ENCODE measurements at regions not wholly inside any gene's neighbourhood (a gene's known extent, or its start where the extent isn't known, plus 50 kb on each side); places are given as distances from the start of the nearest gene placed in this dataset.

DNA sequence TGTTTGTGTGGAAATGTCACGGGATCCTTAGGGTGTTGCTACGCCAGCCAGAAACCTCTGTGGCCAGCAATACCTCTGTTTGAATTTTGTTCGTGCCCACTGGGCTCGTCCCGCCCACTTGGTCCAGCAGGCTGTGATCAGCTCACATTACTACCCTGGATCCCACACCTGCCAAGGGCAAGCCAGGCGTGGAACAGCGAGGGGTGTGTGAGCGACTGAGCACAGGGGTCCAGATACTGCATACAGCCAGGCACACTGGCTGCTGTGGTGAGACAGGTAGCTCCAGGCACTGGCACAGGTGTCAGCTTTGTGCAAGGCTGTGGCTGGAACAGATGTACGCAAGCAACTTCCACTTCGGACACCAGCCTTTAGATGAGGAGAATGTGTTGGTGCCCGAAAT lies 718.9 kb downstream of the EPHA7 start:
- TF ChIP-seq, protein P1, sequence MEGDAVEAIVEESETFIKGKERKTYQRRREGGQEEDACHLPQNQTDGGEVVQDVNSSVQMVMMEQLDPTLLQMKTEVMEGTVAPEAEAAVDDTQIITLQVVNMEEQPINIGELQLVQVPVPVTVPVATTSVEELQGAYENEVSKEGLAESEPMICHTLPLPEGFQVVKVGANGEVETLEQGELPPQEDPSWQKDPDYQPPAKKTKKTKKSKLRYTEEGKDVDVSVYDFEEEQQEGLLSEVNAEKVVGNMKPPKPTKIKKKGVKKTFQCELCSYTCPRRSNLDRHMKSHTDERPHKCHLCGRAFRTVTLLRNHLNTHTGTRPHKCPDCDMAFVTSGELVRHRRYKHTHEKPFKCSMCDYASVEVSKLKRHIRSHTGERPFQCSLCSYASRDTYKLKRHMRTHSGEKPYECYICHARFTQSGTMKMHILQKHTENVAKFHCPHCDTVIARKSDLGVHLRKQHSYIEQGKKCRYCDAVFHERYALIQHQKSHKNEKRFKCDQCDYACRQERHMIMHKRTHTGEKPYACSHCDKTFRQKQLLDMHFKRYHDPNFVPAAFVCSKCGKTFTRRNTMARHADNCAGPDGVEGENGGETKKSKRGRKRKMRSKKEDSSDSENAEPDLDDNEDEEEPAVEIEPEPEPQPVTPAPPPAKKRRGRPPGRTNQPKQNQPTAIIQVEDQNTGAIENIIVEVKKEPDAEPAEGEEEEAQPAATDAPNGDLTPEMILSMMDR (IDR thresholded peaks at IDR 0.05; ENCODE audit: poor library complexity, severe bottlenecking) = no peak
- TF ChIP-seq RAD21 (conservative IDR thresholded peaks at IDR 0.05) (no peak), POLR2AphosphoS5 (IDR thresholded peaks at IDR 0.05) (no peak)
